ENCODE measurements at regions not wholly inside any gene's neighbourhood (a gene's known extent, or its start where the extent isn't known, plus 50 kb on each side); places are given as distances from the start of the nearest gene placed in this dataset.

DNA sequence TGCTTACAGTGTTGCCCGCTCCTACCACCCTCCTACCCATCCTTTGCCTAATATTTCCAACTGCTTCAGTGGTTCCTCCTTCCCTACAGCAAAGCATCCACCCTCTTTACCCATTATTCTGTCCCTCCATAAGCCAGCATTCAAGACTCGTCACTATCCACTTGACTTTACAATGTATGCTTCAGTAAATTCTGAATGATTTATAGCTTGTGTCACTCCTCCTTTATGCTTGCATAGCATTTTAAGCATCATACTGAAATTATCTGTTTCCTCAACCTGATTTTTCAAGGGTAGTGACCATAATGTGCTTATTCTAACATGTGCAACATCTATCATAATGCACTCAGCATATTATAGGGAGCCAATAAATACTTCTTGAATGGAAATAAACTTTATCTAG is 365.5 kb downstream of the RAB28 start:
- Histone ChIP-seq H3K27me3 (no peaks in the 10 kb centered on the region), H3K9me3 (peaks cover 0 to 2% (median 0%) of the 10 kb centered on the region in 11 donors), H3K4me3 (no peak overlapping the region), H3K36me3 (no peaks in the 10 kb centered on the region), H3K27ac (no peak overlapping the region), H3K4me1 (no peaks in the 10 kb centered on the region)
- DNase-seq = no peak
- intact Hi-C loops (cut with DNase I) = no loop called here
- TF ChIP-seq, protein P1, sequence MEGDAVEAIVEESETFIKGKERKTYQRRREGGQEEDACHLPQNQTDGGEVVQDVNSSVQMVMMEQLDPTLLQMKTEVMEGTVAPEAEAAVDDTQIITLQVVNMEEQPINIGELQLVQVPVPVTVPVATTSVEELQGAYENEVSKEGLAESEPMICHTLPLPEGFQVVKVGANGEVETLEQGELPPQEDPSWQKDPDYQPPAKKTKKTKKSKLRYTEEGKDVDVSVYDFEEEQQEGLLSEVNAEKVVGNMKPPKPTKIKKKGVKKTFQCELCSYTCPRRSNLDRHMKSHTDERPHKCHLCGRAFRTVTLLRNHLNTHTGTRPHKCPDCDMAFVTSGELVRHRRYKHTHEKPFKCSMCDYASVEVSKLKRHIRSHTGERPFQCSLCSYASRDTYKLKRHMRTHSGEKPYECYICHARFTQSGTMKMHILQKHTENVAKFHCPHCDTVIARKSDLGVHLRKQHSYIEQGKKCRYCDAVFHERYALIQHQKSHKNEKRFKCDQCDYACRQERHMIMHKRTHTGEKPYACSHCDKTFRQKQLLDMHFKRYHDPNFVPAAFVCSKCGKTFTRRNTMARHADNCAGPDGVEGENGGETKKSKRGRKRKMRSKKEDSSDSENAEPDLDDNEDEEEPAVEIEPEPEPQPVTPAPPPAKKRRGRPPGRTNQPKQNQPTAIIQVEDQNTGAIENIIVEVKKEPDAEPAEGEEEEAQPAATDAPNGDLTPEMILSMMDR (IDR thresholded peaks at IDR 0.05) = no peak
- ATAC-seq = no peak
- 90 to 94% methylated on average over 2 of the region's 2 CpGs for WGBS, 2 donors

DNA sequence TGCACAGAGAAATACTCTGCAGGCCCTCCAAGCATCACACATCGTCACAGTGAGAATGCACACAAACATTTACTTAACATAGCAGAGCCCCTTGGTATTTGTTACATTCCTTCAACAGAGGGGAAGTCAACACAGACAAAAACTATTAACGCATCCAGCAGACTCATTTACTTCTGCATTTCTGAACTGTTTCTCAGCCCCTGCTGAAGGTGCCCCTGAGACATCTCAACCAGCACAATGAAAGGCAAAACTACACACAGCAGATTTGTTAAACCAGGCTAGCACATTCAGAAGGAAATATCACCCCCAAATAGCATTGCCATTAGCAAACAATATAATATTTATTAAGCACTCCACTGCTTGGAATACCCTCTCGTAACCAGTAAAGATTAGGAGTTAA is 367.0 kb downstream of the RAB28 start:
- intact Hi-C loops (cut with DNase I) = no loop called here
- Histone ChIP-seq H3K36me3 (no peaks in the 10 kb centered on the region), H3K27me3 (no peaks in the 10 kb centered on the region), H3K27ac (no peak overlapping the region), H3K4me1 (no peaks in the 10 kb centered on the region), H3K9me3 (peaks cover 0 to 10% (median under 1%) of the 10 kb centered on the region in 11 donors), H3K4me3 (no peak overlapping the region)
- ATAC-seq (no peak), DNase-seq (no peak)
- WGBS, 2 donors = 77 to 80% methylated on average over 3 of the region's 3 CpGs
- TF ChIP-seq, protein P1 (IDR thresholded peaks at IDR 0.05) = no peak

DNA sequence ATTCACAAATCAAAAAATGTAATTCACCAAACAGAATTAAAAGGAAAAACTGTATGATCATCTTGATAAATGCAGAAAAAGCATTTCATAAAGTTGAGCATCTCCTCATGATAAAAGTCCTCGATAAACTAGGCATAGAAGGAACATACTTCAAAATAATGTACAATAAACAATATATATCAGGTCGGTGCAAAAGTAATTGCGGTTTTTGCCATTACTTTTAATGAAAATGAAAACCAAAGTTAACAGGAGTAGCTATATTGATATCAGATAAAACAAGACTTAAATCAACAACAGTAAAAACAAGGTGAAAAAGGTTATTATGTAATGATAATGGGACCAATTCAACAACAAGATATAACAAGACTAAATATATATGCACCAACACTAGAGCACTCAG is 372.1 kb downstream of the RAB28 start:
- intact Hi-C loops (cut with DNase I) = no loop called here
- Histone ChIP-seq H3K27me3 (no peaks in the 10 kb centered on the region), H3K4me3 (no peak overlapping the region), H3K9me3 (peaks cover 0 to 33% (median 7%) of the 10 kb centered on the region in 11 donors), H3K27ac (no peak overlapping the region), H3K4me1 (peaks cover 0 to 6% (median 0%) of the 10 kb centered on the region in 9 donors), H3K36me3 (no peaks in the 10 kb centered on the region)
- ATAC-seq (no peak), DNase-seq (no peak)
- WGBS, 2 donors = 88 to 89% methylated on average over 3 of the region's 3 CpGs
- TF ChIP-seq, protein P1 (IDR thresholded peaks at IDR 0.05) = no peak

DNA sequence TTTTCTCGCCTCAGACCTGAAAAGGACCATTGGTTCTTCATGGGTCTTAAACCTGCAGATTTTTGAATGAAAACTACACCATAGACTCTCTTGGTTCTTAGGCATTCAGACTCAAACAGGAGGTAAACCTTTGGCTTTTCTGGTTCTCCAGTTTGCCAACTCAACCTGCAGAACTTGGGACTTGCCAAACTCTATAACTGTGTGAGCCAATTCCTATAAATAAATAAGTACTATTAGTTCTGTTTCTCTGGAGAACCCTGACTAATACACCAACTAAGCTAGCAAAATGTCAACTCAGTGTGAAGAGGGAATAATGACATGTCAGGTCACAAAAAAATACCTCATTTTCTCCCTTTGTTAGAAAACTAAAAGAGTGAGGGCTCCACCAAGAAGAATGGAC is 374.6 kb downstream of the RAB28 start:
- no peak overlapping the region for H3K27ac ChIP-seq
- ATAC-seq (peak in 3 of 8 donors; percentile 51 to 74 (median 67)), DNase-seq (no peak)
- H3K4me1 ChIP-seq = peaks cover 0 to 6% (median 0%) of the 10 kb centered on the region in 9 donors
- no peaks in the 10 kb centered on the region for H3K27me3 ChIP-seq
- peaks cover 0 to 37% (median 7%) of the 10 kb centered on the region in 11 donors for H3K9me3 ChIP-seq
- WGBS, 2 donors = 76% methylated on average over 1 of the region's 1 CpG
- TF ChIP-seq, protein P1 (IDR thresholded peaks at IDR 0.05) = no peak
- no peaks in the 10 kb centered on the region for H3K36me3 ChIP-seq
- intact Hi-C loops (cut with DNase I) = no loop called here
- H3K4me3 ChIP-seq = no peak overlapping the region
